Keratinocyte (primary cell): ENCODE measurements at regions not wholly inside any gene's neighbourhood (a gene's known extent, or its start where the extent isn't known, plus 50 kb on each side); places are given as distances from the start of the nearest gene placed in this dataset.

ENCODE experiments used
- DNase-seq: peaks from one replicate; pipeline ENCODE4 v3.0.0-alpha.2; 2011; ENCODE audit warnings: low read depth, missing footprints, low spot score
- FAIRE-seq: peaks from 2 replicates; lab custom pipeline; 2011; peaks lifted over from hg19 to GRCh38; lab: Jason Lieb, UNC
- H2AFZ ChIP-seq: 2 replicates; pipeline ENCODE4 v1.6.0; 2012; ENCODE audit warnings: low read length, control low read depth, inconsistent platforms; ENCODE audit not compliant: control insufficient read depth
- H3K27ac ChIP-seq: 2 replicates; pipeline ENCODE4 v1.5.1; 2011; ENCODE audit warnings: low read length; ENCODE audit not compliant: control insufficient read depth, insufficient read depth
- H3K27me3 ChIP-seq: 3 replicates; pipeline ENCODE4 v1.6.0; 2011; ENCODE audit warnings: low read length; ENCODE audit not compliant: control insufficient read depth, insufficient read depth; ENCODE audit errors: extremely low read depth
- H3K36me3 ChIP-seq, 2 experiments: 2 replicates in 1 of 2; 3 replicates in 1 of 2; pipeline ENCODE4 v1.5.1; 2011; ENCODE audit warnings: low read length in 2 of 2, mild to moderate bottlenecking in 1 of 2; ENCODE audit not compliant: control insufficient read depth in 2 of 2, insufficient read depth in 2 of 2; ENCODE audit errors: extremely low read depth in 1 of 2
- H3K4me1 ChIP-seq: 3 replicates; pipeline ENCODE4 v1.5.1; 2011; ENCODE audit warnings: low read length; ENCODE audit not compliant: control insufficient read depth, insufficient read depth; ENCODE audit errors: extremely low read depth
- H3K4me2 ChIP-seq: 3 replicates; pipeline ENCODE4 v1.6.0; 2011; ENCODE audit warnings: low read depth, low read length; ENCODE audit not compliant: control insufficient read depth, insufficient read depth; ENCODE audit errors: extremely low read depth
- H3K4me3 ChIP-seq, 3 experiments: fragments of 200-600 bp in 1 of 3; sonication (generic) in 1 of 3; 2 replicates in 2 of 3; 3 replicates in 1 of 3; pipeline ENCODE4 v1.5.1; 2011 to 2016; ENCODE audit warnings: low read length in 3 of 3, mild to moderate bottlenecking in 3 of 3, control low read depth in 2 of 3, inconsistent platforms in 1 of 3, low read depth in 1 of 3, mixed read lengths in 1 of 3, mixed run types in 1 of 3, moderate library complexity in 1 of 3; ENCODE audit not compliant: control insufficient read depth in 2 of 3, insufficient read depth in 2 of 3; ENCODE audit errors: extremely low read depth in 1 of 3
- H3K79me2 ChIP-seq: 2 replicates; pipeline ENCODE4 v1.6.0; 2012; ENCODE audit warnings: low read length; ENCODE audit not compliant: control insufficient read depth, insufficient read depth
- H3K9ac ChIP-seq: 3 replicates; pipeline ENCODE4 v1.6.0; 2011; ENCODE audit warnings: low read length; ENCODE audit not compliant: control insufficient read depth, insufficient read depth; ENCODE audit errors: extremely low read depth
- H3K9me1 ChIP-seq: 3 replicates; pipeline ENCODE4 v1.6.0; 2011; ENCODE audit warnings: low read length; ENCODE audit not compliant: control insufficient read depth, insufficient read depth; ENCODE audit errors: extremely low read depth
- H3K9me3 ChIP-seq: 2 replicates; pipeline ENCODE4 v1.5.1; 2012; ENCODE audit warnings: low read depth, low read length; ENCODE audit not compliant: control insufficient read depth
- H4K20me1 ChIP-seq: 3 replicates; pipeline ENCODE4 v1.6.0; 2011; ENCODE audit warnings: low read length; ENCODE audit not compliant: control insufficient read depth, insufficient read depth; ENCODE audit errors: extremely low read depth
- CTCF ChIP-seq, 3 experiments: IDR thresholded peaks in 1 of 3; conservative IDR thresholded peaks in 1 of 3; optimal IDR thresholded peaks in 1 of 3; 2 replicates in 2 of 3; 3 replicates in 1 of 3; pipeline versions ENCODE3 to v1.5.1; 2011; ENCODE audit warnings: low read length in 3 of 3, mild to moderate bottlenecking in 3 of 3, moderate library complexity in 2 of 3, control low read depth in 1 of 3, inconsistent platforms in 1 of 3; ENCODE audit not compliant: insufficient read depth in 2 of 3; ENCODE audit errors: extremely low read depth in 1 of 3
- EZH2 ChIP-seq: IDR thresholded peaks from one replicate; pipeline ENCODE4 v1.6.1; 2012; ENCODE audit warnings: inconsistent platforms, mild to moderate bottlenecking, low read length, moderate library complexity
- dilution Hi-C: fragments of 300-500 bp; cut with MboI; formaldehyde crosslinking; loops from one replicate; pipeline ENCODE4 v1.7.0; 2020; ENCODE audit warnings: low sequenced_read_pairs; ENCODE audit not compliant: extremely low pct_ligation_motif_present

GRCh38 chr4:26809811-26810210 lies 50.8 kb upstream of the STIM2 start:
- Histone ChIP-seq H4K20me1 (no peaks in the 10 kb centered on the region), H3K79me2 (no peaks in the 10 kb centered on the region), H3K4me1 (no peaks in the 10 kb centered on the region), H3K9me3 (no peaks in the 10 kb centered on the region), H3K9ac (no peak overlapping the region), H3K36me3 (no peaks in the 10 kb centered on the region), H3K27ac (no peak overlapping the region), H3K4me3 (no peak overlapping the region), H3K9me1 (no peaks in the 10 kb centered on the region), H3K27me3 (no peaks in the 10 kb centered on the region), H2AFZ (no peak overlapping the region), H3K4me2 (no peak overlapping the region)
- FAIRE-seq, result no peak
- dilution Hi-C loops, result no loop called here
- TF ChIP-seq CTCF (optimal IDR thresholded peaks at IDR 0.05 in 1 of 3, IDR thresholded peaks at IDR 0.05 in 1 of 3, conservative IDR thresholded peaks at IDR 0.05 in 1 of 3; ENCODE audit: extremely low read depth in 1 of 3, insufficient read depth in 2 of 3, low read length in 3 of 3), result no peak
- TF ChIP-seq EZH2, result no peak
- DNase-seq, result no peak
